Left renal pelvis (tissue), 4 donors: ENCODE measurements at regions not wholly inside any gene's neighbourhood (a gene's known extent, or its start where the extent isn't known, plus 50 kb on each side); places are given as distances from the start of the nearest gene placed in this dataset.
A peak's percentile ranks its signal among the peaks of the same experiment; 100 is the strongest.

Experiments used
- DNase-seq, 4 donors: peaks; one replicate each; pipeline ENCODE4 v3.0.0-alpha.2; 2013; ENCODE audit warnings: low read depth in 4 of 4, low spot score in 3 of 4

- no peak for DNase-seq
Observed at GRCh38 chr9:90029386-90029785, 424.6 kb downstream of the GADD45G start.

DNA sequence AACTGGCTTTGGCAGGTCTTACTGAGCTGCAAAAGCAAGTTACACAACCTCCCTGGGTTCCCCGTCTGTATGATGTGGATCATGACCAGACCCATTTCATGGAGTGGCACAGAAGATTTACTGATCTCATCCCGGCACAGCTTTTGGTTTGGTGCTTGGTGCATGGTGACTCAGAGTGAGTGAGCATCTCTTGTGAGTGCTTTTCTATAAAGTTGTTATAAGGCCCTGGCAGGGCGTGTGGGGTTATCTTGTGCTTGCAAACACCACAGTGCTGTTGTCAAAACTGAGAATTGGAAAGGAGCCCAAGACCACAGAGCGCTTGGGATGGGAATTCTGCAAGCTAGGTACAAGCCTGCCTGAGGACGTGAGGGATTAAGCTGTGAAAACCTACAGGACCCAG lies 425.2 kb downstream of the GADD45G start:
- no peak for DNase-seq

DNA sequence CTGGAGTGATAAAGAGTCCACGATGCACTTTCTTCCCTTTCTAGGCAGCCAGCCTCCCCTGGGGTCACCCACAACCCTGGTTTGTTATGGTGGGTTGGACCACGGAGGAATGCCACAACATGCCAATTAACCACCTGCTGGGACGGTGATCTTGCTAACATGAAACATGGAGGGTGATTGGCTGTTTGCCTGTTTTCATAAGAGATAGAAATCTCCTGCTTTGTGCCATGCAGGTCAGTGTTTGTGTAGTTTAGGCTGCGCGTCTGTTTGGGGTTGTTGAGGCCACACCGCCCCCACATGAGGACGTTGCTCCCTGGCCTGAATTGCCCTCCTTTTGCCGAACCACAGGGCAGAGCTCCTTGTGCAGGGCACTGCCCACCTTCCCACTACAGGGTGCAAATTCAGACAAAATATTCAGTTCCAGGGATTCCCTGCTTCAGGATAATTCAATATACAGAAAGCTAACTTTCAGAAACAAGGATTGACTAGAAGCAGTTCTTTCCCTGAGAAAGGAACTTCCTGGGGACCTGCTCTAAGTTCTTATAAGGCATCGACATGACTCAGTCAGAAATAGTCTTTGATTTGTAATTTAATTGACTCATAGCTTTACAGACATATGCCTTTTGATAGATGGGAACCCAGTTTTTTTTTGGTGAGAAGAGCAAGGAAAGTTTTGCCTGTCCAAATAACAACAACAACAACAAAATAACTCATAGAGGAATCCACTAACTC lies 427.6 kb downstream of the GADD45G start:
- DNase-seq: no peak

GRCh38 chr9:90033028-90033650 lies 428.3 kb downstream of the GADD45G start:
- DNase-seq: no peak

DNA sequence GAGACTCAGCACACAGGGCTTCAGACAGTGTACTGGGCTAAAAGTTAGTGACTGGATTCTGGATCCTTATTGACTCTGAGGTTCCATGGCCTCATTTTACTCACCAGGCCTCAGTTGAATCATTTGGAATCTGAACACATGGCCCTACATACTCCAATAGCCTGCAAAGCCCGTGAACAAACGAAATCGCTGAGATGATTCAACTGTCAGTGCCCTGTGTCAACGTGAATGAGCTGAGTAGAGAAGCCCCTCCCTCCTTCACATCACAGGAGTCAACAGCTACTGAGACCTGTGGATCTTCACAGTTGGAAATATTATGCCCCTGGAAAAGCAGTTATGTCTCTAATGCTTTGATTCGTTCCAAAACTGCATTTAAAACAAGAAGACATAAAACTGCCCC lies 429.3 kb downstream of the GADD45G start:
- DNase-seq: no peak

GRCh38 chr9:90035471-90035870 lies 430.7 kb downstream of the GADD45G start:
- no peak for DNase-seq

GRCh38 chr9:90037146-90037797 lies 432.5 kb downstream of the GADD45G start:
- no peak for DNase-seq

- DNase-seq: peak in 2 of 4 donors; percentile 22 to 52
Observed at GRCh38 chr9:90038763-90039162, 434.0 kb downstream of the GADD45G start.

- DNase-seq: no peak
Observed at GRCh38 chr9:90044263-90044662, 439.5 kb downstream of the GADD45G start.

DNA sequence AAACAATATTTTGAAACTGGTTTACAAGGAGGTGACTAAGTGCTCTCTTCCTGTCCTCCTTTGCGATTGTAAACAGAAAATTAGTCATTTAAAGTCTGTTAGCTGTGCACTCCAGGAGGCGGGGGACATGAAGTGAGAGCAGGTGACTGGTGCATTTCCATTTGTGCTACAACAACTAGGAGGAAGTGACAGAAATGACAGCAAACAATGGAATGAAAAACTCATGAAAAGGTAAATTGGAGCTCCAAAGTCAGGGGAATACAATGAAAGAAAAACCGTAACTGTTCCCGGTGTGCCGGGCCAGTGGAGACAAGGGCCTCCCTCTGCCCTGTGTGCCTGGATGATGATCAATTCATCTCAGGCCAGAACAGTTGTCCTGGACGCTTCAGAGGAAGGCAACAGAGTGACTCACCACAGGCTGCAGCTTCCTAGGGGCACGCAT lies 439.9 kb downstream of the GADD45G start:
- DNase-seq: no peak

DNA sequence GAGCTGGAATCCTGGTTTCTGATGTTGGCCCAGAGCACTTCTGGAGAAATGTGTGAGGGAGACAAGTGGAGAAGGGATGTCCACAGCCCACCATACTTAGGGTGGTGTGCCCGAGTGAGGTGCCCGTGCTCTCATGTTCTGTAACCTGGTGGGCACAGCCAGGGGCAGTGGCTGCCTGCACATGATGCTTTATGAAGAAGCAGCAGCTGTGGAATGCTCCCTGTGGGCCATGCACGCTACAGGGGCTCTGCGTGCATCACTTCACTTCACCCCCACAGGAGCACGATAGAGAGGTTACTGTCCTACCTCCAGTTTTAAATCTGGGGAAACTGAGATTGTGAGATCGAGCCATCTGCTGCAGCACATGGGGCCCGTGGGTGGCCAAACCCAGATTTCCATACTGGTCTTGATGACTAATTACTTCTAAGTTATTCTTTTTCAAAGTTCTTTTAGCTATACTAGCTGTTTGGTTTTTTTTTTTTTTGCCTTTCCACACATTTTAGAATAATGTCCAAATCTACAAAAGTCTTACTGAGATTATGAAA lies 441.6 kb downstream of the GADD45G start:
- DNase-seq: no peak

DNA sequence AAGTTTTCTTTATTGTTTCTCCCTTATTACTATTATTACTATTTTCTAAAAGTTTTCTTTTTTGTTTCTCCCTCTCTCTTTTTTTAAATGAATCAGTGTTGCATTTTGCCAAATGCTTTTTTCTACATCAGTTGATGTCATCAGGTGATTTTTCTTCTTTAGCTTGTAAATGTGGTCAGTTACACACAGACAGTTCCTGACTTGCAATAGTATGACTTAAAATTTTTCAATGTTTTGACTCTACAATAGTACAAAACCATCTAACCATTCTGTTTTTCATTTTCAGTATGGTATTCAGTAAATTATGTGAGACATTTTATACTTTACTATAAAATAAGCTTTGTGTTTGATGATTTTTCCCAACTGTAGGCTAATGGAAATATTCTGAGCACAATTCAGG lies 443.0 kb downstream of the GADD45G start:
- DNase-seq: no peak

- no peak for DNase-seq
Observed at GRCh38 chr9:90052366-90052765, 447.6 kb downstream of the GADD45G start.

DNA sequence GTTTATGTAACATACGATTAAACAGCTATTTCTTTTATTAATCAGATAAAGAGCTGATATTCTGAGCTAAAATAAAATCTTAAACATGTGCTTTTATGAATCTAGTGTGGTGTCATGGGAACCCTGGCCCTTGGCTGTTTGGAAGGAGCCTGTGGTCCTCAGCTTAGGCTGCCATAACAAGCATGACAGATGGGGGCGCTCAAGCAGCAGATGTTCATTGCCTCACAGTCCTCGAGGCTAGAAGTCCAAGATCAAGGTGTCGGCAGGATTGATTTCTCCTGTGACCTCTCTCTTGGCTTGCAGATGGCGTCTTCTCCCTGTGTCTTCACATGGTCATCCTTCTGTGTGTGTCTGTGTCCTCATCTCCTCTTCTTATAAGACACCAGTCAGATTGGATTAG lies 448.2 kb downstream of the GADD45G start:
- no peak for DNase-seq

DNA sequence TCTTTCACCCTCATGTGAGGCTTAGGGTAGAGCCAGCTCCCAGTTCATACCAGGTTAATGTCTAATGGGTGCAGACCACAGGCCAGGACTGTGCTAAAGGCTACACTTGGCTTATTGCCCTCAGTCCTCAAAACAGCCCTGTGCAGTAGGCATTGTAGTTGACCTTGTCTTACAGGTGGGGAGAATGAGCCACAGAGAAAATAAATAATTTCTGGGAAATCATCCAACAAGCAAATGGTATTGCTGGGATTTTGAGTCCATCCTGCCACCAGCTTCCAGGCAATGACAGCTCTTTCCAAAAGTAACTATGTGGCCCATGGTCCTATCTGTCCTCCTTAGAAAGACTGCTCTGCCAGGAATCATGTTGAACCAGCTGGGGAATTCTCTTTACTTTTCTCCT lies 450.0 kb downstream of the GADD45G start:
- no peak for DNase-seq

DNA sequence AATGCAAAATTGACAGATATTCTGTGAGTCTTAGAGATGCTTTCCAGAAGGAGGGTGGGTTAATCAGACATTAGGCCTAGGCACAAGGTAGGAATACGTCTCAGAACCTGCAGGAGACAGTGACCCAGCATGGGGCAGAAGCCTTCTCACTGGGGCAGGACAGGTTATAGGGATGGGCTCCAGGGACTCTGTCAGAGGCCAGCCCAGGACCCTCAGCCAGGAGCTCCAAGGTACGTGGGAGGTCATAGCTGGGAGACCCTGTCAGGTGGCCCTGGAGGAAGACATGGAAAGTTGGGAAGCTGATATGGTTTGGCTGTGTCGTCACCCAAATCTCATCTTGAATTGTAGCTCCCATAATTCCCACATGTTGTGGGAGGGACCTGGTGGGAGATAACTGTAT lies 450.4 kb downstream of the GADD45G start:
- DNase-seq: no peak

DNA sequence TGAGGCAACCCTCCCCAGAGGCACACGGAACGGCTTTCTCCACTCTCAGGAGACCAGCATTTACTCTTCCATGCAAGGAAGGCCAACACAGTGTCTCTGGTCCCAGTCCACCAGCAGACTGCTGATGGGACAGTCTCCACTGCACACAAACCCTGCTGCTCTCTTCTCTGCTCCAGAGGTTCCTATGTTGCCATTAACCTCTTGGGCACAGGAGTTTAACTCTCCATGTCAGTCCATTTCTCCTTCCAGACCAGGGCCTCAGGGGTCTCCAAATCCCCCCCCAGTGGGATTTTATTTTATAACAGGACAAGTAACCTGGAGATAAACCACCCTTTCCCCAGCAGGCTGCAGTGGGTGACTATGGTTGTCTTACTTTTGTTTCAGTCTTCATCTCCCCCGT lies 452.5 kb downstream of the GADD45G start:
- DNase-seq: no peak

DNA sequence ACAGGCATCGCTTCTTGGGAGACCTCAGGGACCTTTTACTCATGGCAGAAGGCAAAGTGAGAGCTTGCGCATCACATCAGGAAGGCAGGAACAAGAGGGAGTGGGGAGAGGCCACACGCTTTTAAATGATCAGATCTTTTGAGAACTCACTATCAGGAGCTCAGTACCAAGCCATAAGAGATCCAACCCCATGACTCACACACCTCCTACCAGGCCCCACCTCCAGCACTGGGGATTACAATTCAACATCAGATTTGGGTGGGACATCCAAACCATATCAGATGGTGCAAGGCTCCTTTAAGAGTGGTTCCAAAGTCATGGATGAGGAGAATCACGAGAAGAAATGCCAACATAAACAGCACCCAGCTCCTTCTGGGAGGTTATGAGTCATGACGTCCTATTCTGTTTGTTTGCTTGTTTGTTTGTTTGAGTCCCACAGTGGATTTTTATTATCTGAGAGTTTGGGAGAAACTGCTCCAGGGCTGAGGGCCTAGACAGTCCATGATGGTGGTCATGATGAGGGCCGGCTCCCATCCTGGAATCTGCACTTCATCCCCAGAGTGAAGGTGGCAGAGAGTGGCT lies 453.5 kb downstream of the GADD45G start:
- DNase-seq: no peak

GRCh38 chr9:90059436-90059835 lies 454.6 kb downstream of the GADD45G start:
- DNase-seq: no peak

- no peak for DNase-seq
Observed at GRCh38 chr9:90060256-90060655, 455.4 kb downstream of the GADD45G start.

DNA sequence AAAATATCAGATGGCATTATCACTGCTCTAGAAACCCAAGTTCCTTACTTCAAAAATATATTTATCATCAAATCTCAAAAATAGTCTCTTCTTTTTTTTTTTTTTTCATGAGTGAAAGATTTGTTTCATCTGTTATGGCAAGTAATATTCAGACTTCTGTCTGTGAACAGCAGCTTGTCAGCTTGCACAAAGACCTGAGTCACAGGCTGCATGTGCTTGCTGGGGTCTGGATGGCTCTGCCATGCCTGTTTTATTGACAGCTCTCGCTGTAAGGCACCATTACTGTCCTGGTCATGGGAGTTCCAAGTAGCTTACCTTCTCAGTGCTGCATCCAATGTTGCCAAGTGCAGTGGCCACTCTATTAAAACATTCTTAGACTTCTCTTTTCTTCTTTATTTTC lies 456.4 kb downstream of the GADD45G start:
- DNase-seq: no peak
